Caco-2 (cell line): ENCODE measurements at regions not wholly inside any gene's neighbourhood (a gene's known extent, or its start where the extent isn't known, plus 50 kb on each side); places are given as distances from the start of the nearest gene placed in this dataset.

Experiments used
- BruUV-seq: library from RNA; stranded (reverse); fragments of 400-500 nt; replicated peaks from 2 replicates; lab custom pipeline; 2021; lab: Mats Ljungman, UMichigan
- CTCF ChIA-PET: fragments of 300-600 bp; sonication (Branson Sonifier 250); formaldehyde crosslinking; loops from one replicate; lab custom pipeline; 2022; ENCODE audit warnings: antibody characterized with exemption; lab: Charles Lee
- POLR2A ChIA-PET: fragments of 300-600 bp; sonication (Branson Sonifier 250); formaldehyde crosslinking; loops from one replicate; lab custom pipeline; 2022; ENCODE audit warnings: antibody characterized with exemption; lab: Charles Lee
- DNase-seq, 2 experiments: peaks; one replicate each; pipeline versions ENCODE4 v3.0.0 to v3.0.0-alpha.2; 2020 to 2022
- H3K27me3 ChIP-seq: replicated peaks from 2 replicates; pipeline ENCODE4 v1.6.0; 2011; ENCODE audit warnings: low read length; ENCODE audit not compliant: control insufficient read depth, insufficient read depth
- H3K36me3 ChIP-seq: 2 replicates; pipeline ENCODE4 v1.5.1; 2011; ENCODE audit warnings: low read length; ENCODE audit not compliant: control insufficient read depth, insufficient read depth
- H3K4me1 ChIP-seq: fragments of 250-450 bp; sonication (Bioruptor Pico); 2 replicates; pipeline ENCODE4 v1.5.1; 2020; ENCODE audit warnings: mild to moderate bottlenecking
- H3K4me3 ChIP-seq: 2 replicates; pipeline ENCODE4 v1.5.1; 2011; ENCODE audit warnings: low read depth, mild to moderate bottlenecking, control low read depth, low read length
- H3K9me3 ChIP-seq: fragments of 250-450 bp; sonication (Bioruptor Pico); 2 replicates; pipeline ENCODE4 v1.5.1; 2020; ENCODE audit warnings: mild to moderate bottlenecking, moderate library complexity
- H3K27ac Mint-ChIP-seq: one replicate; pipeline ENCODE4 v1.8.0; 2022; ENCODE audit warnings: mixed read lengths; ENCODE audit not compliant: unreplicated experiment
- H3K27me3 Mint-ChIP-seq: one replicate; pipeline ENCODE4 v1.8.0; 2022; ENCODE audit warnings: mixed read lengths; ENCODE audit not compliant: insufficient read depth, unreplicated experiment
- H3K36me3 Mint-ChIP-seq: one replicate; pipeline ENCODE4 v1.8.0; 2022; ENCODE audit warnings: mild to moderate bottlenecking, mixed read lengths; ENCODE audit not compliant: insufficient read depth, unreplicated experiment
- H3K4me1 Mint-ChIP-seq: one replicate; pipeline ENCODE4 v1.8.0; 2022; ENCODE audit warnings: low read depth, mixed read lengths; ENCODE audit not compliant: unreplicated experiment
- H3K4me3 Mint-ChIP-seq: one replicate; pipeline ENCODE4 v1.8.0; 2022; ENCODE audit warnings: mild to moderate bottlenecking, moderate library complexity, mixed read lengths; ENCODE audit not compliant: unreplicated experiment
- H3K9me3 Mint-ChIP-seq: one replicate; pipeline ENCODE4 v1.8.0; 2022; ENCODE audit warnings: mixed read lengths; ENCODE audit not compliant: unreplicated experiment
- CTCF ChIP-seq, 2 experiments: fragments of 200-600 bp in 1 of 2; IDR thresholded peaks; 1 replicate in 1 of 2; 2 replicates in 1 of 2; pipeline versions ENCODE4 v1.5.1 to v1.8.0; 2011 to 2022; ENCODE audit warnings: antibody characterized with exemption in 1 of 2, control low read depth in 1 of 2, inconsistent platforms in 1 of 2, low read depth in 1 of 2, low read length in 1 of 2, mild to moderate bottlenecking in 1 of 2, moderate library complexity in 1 of 2; ENCODE audit not compliant: insufficient read depth in 1 of 2, severe bottlenecking in 1 of 2, unreplicated experiment in 1 of 2
- intact Hi-C: fragments of 100-400 bp; cut with micrococcal nuclease; formaldehyde crosslinking; loops from one replicate; pipeline ENCODE4 v1.10.0; 2022; ENCODE audit not compliant: unreplicated experiment

DNA sequence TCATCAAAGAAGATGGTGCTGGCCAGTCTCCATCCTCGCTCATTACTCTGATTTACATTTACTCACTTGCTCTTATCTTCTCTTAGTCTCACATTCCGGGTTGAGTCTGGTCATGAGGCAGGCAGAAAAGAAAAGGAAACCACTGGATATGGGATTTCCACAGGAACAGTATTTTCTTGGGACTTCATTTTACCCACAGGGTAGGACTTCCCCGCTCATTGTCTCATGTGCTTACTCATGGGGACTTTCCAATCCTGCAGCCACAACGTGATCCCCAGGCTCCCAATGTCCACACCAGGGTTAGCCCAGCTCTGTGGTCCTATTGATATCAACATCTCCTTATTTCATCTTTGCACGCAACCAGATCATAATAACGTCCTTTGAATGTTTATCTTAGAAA lies 373.8 kb downstream of the TMEM182 start:
- H3K27ac Mint-ChIP-seq: no peak overlapping the region
- H3K27me3 Mint-ChIP-seq: no peaks in the 10 kb centered on the region
- H3K9me3 Mint-ChIP-seq: peaks cover 16% of the 10 kb centered on the region
- TF ChIP-seq CTCF (IDR thresholded peaks at IDR 0.05; ENCODE audit: insufficient read depth in 1 of 2, low read depth in 1 of 2, low read length in 1 of 2, severe bottlenecking in 1 of 2, unreplicated experiment in 1 of 2): no peak
- H3K27me3 ChIP-seq: no peaks in the 10 kb centered on the region
- H3K36me3 ChIP-seq: no peaks in the 10 kb centered on the region
- H3K36me3 Mint-ChIP-seq: no peaks in the 10 kb centered on the region
- no peaks in the 10 kb centered on the region for H3K4me1 Mint-ChIP-seq
- H3K4me3 ChIP-seq: no peak overlapping the region
- no peak for DNase-seq
- no peak overlapping the region for H3K4me3 Mint-ChIP-seq
- H3K4me1 ChIP-seq: no peaks in the 10 kb centered on the region
- no TSS peak for BruUV-seq
- CTCF ChIA-PET: no interaction called here
- intact Hi-C loops: no loop called here
- H3K9me3 ChIP-seq: peaks cover 2% of the 10 kb centered on the region
- POLR2A ChIA-PET: no interaction called here

GRCh38 chr2:103138123-103138901 lies 376.5 kb downstream of the TMEM182 start:
- Mint-ChIP-seq H3K27me3 (no peaks in the 10 kb centered on the region), H3K9me3 (peaks cover 5% of the 10 kb centered on the region), H3K4me3 (no peak overlapping the region), H3K4me1 (no peaks in the 10 kb centered on the region), H3K27ac (no peak overlapping the region), H3K36me3 (no peaks in the 10 kb centered on the region)
- TF ChIP-seq CTCF (IDR thresholded peaks at IDR 0.05; ENCODE audit: insufficient read depth in 1 of 2, low read depth in 1 of 2, low read length in 1 of 2, severe bottlenecking in 1 of 2, unreplicated experiment in 1 of 2): no peak
- BruUV-seq: no TSS peak
- Histone ChIP-seq H3K9me3 (no peaks in the 10 kb centered on the region; the same call in 1 of the 2 replicates), H3K4me3 (no peak overlapping the region), H3K27me3 (no peaks in the 10 kb centered on the region), H3K36me3 (no peaks in the 10 kb centered on the region), H3K4me1 (no peaks in the 10 kb centered on the region)
- ChIA-PET CTCF (no interaction called here), POLR2A (no interaction called here)
- no peak for DNase-seq
- intact Hi-C loops: no loop called here

GRCh38 chr2:103139628-103140268 lies 377.9 kb downstream of the TMEM182 start:
- peaks cover 4% of the 10 kb centered on the region for H3K9me3 Mint-ChIP-seq
- no peaks in the 10 kb centered on the region for H3K36me3 ChIP-seq
- intact Hi-C loops: no loop called here
- no peak overlapping the region for H3K4me3 Mint-ChIP-seq
- H3K4me1 ChIP-seq: no peaks in the 10 kb centered on the region
- H3K27me3 ChIP-seq: no peaks in the 10 kb centered on the region
- no peak overlapping the region for H3K27ac Mint-ChIP-seq
- H3K27me3 Mint-ChIP-seq: no peaks in the 10 kb centered on the region
- H3K36me3 Mint-ChIP-seq: no peaks in the 10 kb centered on the region
- no TSS peak for BruUV-seq
- no peak for DNase-seq
- ChIA-PET CTCF (no interaction called here), POLR2A (no interaction called here)
- no peak for TF ChIP-seq CTCF (IDR thresholded peaks at IDR 0.05; ENCODE audit: insufficient read depth in 1 of 2, low read depth in 1 of 2, low read length in 1 of 2, severe bottlenecking in 1 of 2, unreplicated experiment in 1 of 2)
- no peaks in the 10 kb centered on the region for H3K4me1 Mint-ChIP-seq
- H3K9me3 ChIP-seq: no peaks in the 10 kb centered on the region
- H3K4me3 ChIP-seq: no peak overlapping the region
